Upper lobe of left lung (tissue), 6 donors: ENCODE measurements at regions not wholly inside any gene's neighbourhood (a gene's known extent, or its start where the extent isn't known, plus 50 kb on each side); places are given as distances from the start of the nearest gene placed in this dataset.
A peak's percentile ranks its signal among the peaks of the same experiment; 100 is the strongest.

Experiments used
- ATAC-seq, 2 donors: fragments of 200-7000 bp; cut with Tn5 transposase; one replicate each; pipeline ENCODE4 v1.9.1; 2022; ENCODE audit warnings: mild to moderate bottlenecking in 2 of 2, moderate library complexity in 2 of 2; ENCODE audit not compliant: low FRiP score in 2 of 2
- DNase-seq, 2 donors: peaks; one replicate each; pipeline ENCODE4 v3.0.0-alpha.2; 2019 to 2020
- H3K27ac ChIP-seq, 4 donors: fragments of 200-600 bp; sonication (generic); one replicate each; pipeline ENCODE4 v1.5.1; 2016 to 2019
- H3K27me3 ChIP-seq, 4 donors: fragments of 200-600 bp; sonication (generic); one replicate each; pipeline ENCODE4 v1.5.1; 2017 to 2019
- H3K36me3 ChIP-seq, 4 donors: fragments of 200-600 bp; sonication (generic); one replicate each; pipeline ENCODE4 v1.5.1; 2016 to 2019
- H3K4me1 ChIP-seq, 4 donors: fragments of 200-600 bp; sonication (generic); one replicate each; pipeline ENCODE4 v1.5.1; 2018 to 2019
- H3K4me3 ChIP-seq, 4 donors: fragments of 200-600 bp; sonication (generic); one replicate each; pipeline ENCODE4 v1.5.1; 2017 to 2019; ENCODE audit warnings: mild to moderate bottlenecking in 2 of 4, moderate library complexity in 1 of 4
- H3K9me3 ChIP-seq, 4 donors: fragments of 200-600 bp; sonication (generic); one replicate each; pipeline ENCODE4 v1.5.1; 2018 to 2019
- CTCF ChIP-seq, 6 experiments: fragments of 450-650 bp in 4 of 6; fragments of 200-600 bp in 2 of 6; sonication (generic) in 2 of 6; IDR thresholded peaks; one replicate each; pipeline ENCODE4 v1.5.1; 2016 to 2019; ENCODE audit warnings: antibody characterized with exemption in 6 of 6
- EP300 ChIP-seq, 4 donors: sonication (generic); formaldehyde crosslinking; IDR thresholded peaks; one replicate each; pipeline ENCODE4 v1.5.1; 2017; ENCODE audit warnings: antibody characterized with exemption in 4 of 4, control low read depth in 2 of 4
- POLR2A ChIP-seq, 4 donors: fragments of 450-650 bp; IDR thresholded peaks; one replicate each; pipeline ENCODE4 v1.5.1; 2016 to 2017; ENCODE audit warnings: antibody characterized with exemption in 4 of 4, mild to moderate bottlenecking in 2 of 4
- POLR2AphosphoS5 ChIP-seq, 2 donors: sonication (generic); formaldehyde crosslinking; IDR thresholded peaks; one replicate each; pipeline ENCODE4 v1.5.1; 2017; ENCODE audit warnings: antibody characterized with exemption in 2 of 2
- WGBS, 2 donors: methylation state at CpG; one replicate each; pipeline ENCODE4 v1.1.5; 2017 to 2018; 5-methylcytosine and 5-hydroxymethylcytosine counted together
- donor health status: DM: no; HTN: no; CAD: no; lungs with moderate emphysema.
- donor health status: DM: no; HTN: yes; CAD: no; lungs with severe emphysema.

- ATAC-seq (no peak), DNase-seq (no peak)
- H3K36me3 ChIP-seq, result no peaks in the 10 kb centered on the region
- peaks cover 0 to 6% (median 1%) of the 10 kb centered on the region in 4 donors for H3K4me1 ChIP-seq
- no peaks in the 10 kb centered on the region for H3K27me3 ChIP-seq
- TF ChIP-seq CTCF (IDR thresholded peaks at IDR 0.05), result no peak
- no peak for TF ChIP-seq POLR2A (IDR thresholded peaks at IDR 0.05)
- no peak for TF ChIP-seq POLR2AphosphoS5 (IDR thresholded peaks at IDR 0.05)
- peak overlapping the region in 1 of 4 donors; percentile 37 for H3K4me3 ChIP-seq
- WGBS, 2 donors, result 87 to 97% methylated on average over 6 to 7 of the region's 7 CpGs
- H3K27ac ChIP-seq, result peak overlapping the region in 1 of 4 donors; percentile 76
- no peaks in the 10 kb centered on the region for H3K9me3 ChIP-seq
These were observed 235.4 kb downstream of the OR13H1 start for GRCh38 chrX:131779306-131779705.

- Histone ChIP-seq H3K4me3 (no peak overlapping the region), H3K27me3 (no peaks in the 10 kb centered on the region), H3K4me1 (peaks cover 0 to 6% (median 1%) of the 10 kb centered on the region in 4 donors), H3K36me3 (no peaks in the 10 kb centered on the region), H3K9me3 (no peaks in the 10 kb centered on the region), H3K27ac (no peak overlapping the region)
- DNase-seq (no peak), ATAC-seq (no peak)
- 74 to 78% methylated on average over 2 to 4 of the region's 4 CpGs for WGBS, 2 donors
- no peak for TF ChIP-seq CTCF (IDR thresholded peaks at IDR 0.05)
- no peak for TF ChIP-seq POLR2AphosphoS5 (IDR thresholded peaks at IDR 0.05)
These were observed 235.9 kb downstream of the OR13H1 start for GRCh38 chrX:131779741-131780140.

GRCh38 chrX:131782646-131783045 lies 238.8 kb downstream of the OR13H1 start:
- no peak for DNase-seq
- H3K4me3 ChIP-seq, result no peak overlapping the region
- no peak for ATAC-seq
- no peaks in the 10 kb centered on the region for H3K27me3 ChIP-seq
- H3K9me3 ChIP-seq, result no peaks in the 10 kb centered on the region
- no peaks in the 10 kb centered on the region for H3K36me3 ChIP-seq
- peaks cover 0 to 6% (median 1%) of the 10 kb centered on the region in 4 donors for H3K4me1 ChIP-seq
- H3K27ac ChIP-seq, result no peak overlapping the region
- TF ChIP-seq EP300 (IDR thresholded peaks at IDR 0.05) (no peak), POLR2AphosphoS5 (IDR thresholded peaks at IDR 0.05) (no peak), POLR2A (IDR thresholded peaks at IDR 0.05) (no peak)
- WGBS, 2 donors, result 76 to 88% methylated on average over 1 of the region's 1 CpG

- 50 to 96% methylated on average over 15 of the region's 15 CpGs for WGBS, 2 donors
- H3K4me1 ChIP-seq, result peaks cover 0 to 3% (median 0%) of the 10 kb centered on the region in 4 donors
- DNase-seq, result peak in 1 of 2 donors; percentile 77
- peak in 1 of 2 donors; percentile 77 for ATAC-seq
- no peak overlapping the region for H3K27ac ChIP-seq
- no peaks in the 10 kb centered on the region for H3K9me3 ChIP-seq
- TF ChIP-seq POLR2A (IDR thresholded peaks at IDR 0.05) (no peak), CTCF (IDR thresholded peaks at IDR 0.05) (peak in 4 of 6 experiments; percentile 36 to 74 (median 58)), EP300 (IDR thresholded peaks at IDR 0.05) (no peak), POLR2AphosphoS5 (IDR thresholded peaks at IDR 0.05) (peak; percentile 33 to 78)
- peak overlapping the region in 1 of 4 donors; percentile 22 for H3K4me3 ChIP-seq
- H3K27me3 ChIP-seq, result no peaks in the 10 kb centered on the region
- no peaks in the 10 kb centered on the region for H3K36me3 ChIP-seq
These were observed 239.4 kb upstream of the STK26 start for GRCh38 chrX:131783555-131784308.

GRCh38 chrX:131789664-131790063 lies 233.4 kb upstream of the STK26 start:
- Histone ChIP-seq H3K36me3 (no peaks in the 10 kb centered on the region), H3K27ac (no peak overlapping the region), H3K9me3 (no peaks in the 10 kb centered on the region), H3K27me3 (no peaks in the 10 kb centered on the region), H3K4me3 (no peak overlapping the region), H3K4me1 (no peaks in the 10 kb centered on the region)
- no peak for DNase-seq
- TF ChIP-seq EP300 (IDR thresholded peaks at IDR 0.05), result no peak
- ATAC-seq, result no peak
- 72 to 79% methylated on average over 2 of the region's 2 CpGs for WGBS, 2 donors
